HAP-1 (cell line): ENCODE measurements at regions not wholly inside any gene's neighbourhood (a gene's known extent, or its start where the extent isn't known, plus 50 kb on each side); places are given as distances from the start of the nearest gene placed in this dataset.

Experiments used
- DNase-seq, 2 experiments: peaks; one replicate each; pipeline ENCODE4 v3.0.0-alpha.2; 2016 to 2020; ENCODE audit warnings: low spot score in 2 of 2
- H3K27me3 ChIP-seq: fragments of 250-450 bp; sonication (Bioruptor Pico); 2 replicates; pipeline ENCODE4 v1.5.1; 2020; ENCODE audit warnings: low read depth, mild to moderate bottlenecking, moderate library complexity
- H3K36me3 ChIP-seq: fragments of 250-450 bp; sonication (Bioruptor Pico); replicated peaks from 2 replicates; pipeline ENCODE4 v1.5.1; 2020; ENCODE audit warnings: mild to moderate bottlenecking
- H3K4me1 ChIP-seq: fragments of 250-450 bp; sonication (Bioruptor Pico); 2 replicates; pipeline ENCODE4 v1.5.1; 2020; ENCODE audit warnings: mild to moderate bottlenecking
- H3K4me3 ChIP-seq: fragments of 250-450 bp; sonication (Bioruptor Pico); 2 replicates; pipeline ENCODE4 v1.5.1; 2020; ENCODE audit warnings: mild to moderate bottlenecking, moderate library complexity
- H3K9me3 ChIP-seq: fragments of 250-450 bp; sonication (Bioruptor Pico); 2 replicates; pipeline ENCODE4 v1.5.1; 2020; ENCODE audit warnings: mild to moderate bottlenecking, moderate library complexity
- in situ Hi-C: fragments of 300-500 bp; cut with MboI; formaldehyde crosslinking; loops from 3 replicates; pipeline ENCODE4 v1.14.3; 2020; ENCODE audit warnings: low sequenced_read_pairs, inconsistent platforms, mixed read lengths

GRCh38 chr16:54591816-54592246, 305.2 kb upstream of the IRX3 start:
- Histone ChIP-seq H3K36me3 (no peaks in the 10 kb centered on the region), H3K9me3 (no peaks in the 10 kb centered on the region), H3K4me1 (peaks cover 2% of the 10 kb centered on the region; the same call in 1 of the 2 replicates), H3K27me3 (0 out of 2 replicates have a peak, but pooled peaks cover 4% of the 10 kb centered on the region), H3K4me3 (no peak overlapping the region)
- in situ Hi-C loops = no loop called here
- DNase-seq = no peak

- H3K9me3 ChIP-seq = no peaks in the 10 kb centered on the region
- H3K4me3 ChIP-seq = no peak overlapping the region
- peaks cover 2% of the 10 kb centered on the region; the same call in 1 of the 2 replicates for H3K4me1 ChIP-seq
- no peak for DNase-seq
- no peaks in the 10 kb centered on the region for H3K36me3 ChIP-seq
- in situ Hi-C loops = no loop called here
- H3K27me3 ChIP-seq = 0 out of 2 replicates have a peak, but pooled peaks cover 4% of the 10 kb centered on the region
Measured at GRCh38 chr16:54590836-54591235, 304.2 kb upstream of the IRX3 start.

DNA sequence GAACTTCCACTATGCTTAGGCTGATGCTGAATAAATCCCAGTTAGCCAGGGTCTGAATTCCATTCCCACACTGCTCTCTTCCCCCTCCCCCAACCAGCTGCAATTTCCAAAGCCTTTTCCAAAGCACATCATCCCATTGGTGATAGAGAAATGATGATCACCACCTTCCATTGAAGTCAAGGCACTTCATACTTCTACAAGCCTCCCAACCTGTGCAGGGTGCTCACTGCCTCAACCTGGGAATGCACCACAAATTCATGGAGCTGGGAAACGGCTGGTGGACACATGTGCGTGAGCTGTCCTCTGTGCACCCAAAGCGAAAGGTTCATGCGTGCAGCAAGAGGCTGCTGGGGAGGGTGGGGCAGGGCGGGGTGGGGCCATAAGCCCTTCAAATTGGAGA, 302.7 kb upstream of the IRX3 start:
- in situ Hi-C loops = no loop called here
- Histone ChIP-seq H3K27me3 (0 out of 2 replicates have a peak, but pooled peaks cover 4% of the 10 kb centered on the region), H3K9me3 (no peaks in the 10 kb centered on the region), H3K4me1 (peaks cover 2% of the 10 kb centered on the region; the same call in 1 of the 2 replicates), H3K36me3 (no peaks in the 10 kb centered on the region), H3K4me3 (no peak overlapping the region)
- DNase-seq = no peak

DNA sequence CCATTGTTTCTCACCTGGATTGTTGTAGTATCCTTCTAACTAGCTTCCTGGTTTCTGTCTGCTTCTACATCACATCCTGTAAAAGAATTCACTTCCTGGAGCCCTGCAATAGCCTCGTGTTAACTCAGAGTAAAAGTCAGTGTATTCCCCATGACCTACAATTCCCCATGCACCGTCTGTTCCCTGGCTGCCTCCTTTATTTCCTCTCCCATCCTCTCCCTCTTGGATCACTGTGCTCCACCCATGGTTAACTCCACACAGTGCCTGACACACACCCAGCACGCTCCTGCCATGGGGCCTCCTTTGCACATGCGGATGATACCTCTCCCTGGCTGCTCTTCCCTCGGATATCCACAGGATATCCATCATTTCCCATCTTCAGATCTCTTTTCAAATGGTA, 301.4 kb upstream of the IRX3 start:
- no peaks in the 10 kb centered on the region for H3K9me3 ChIP-seq
- no peaks in the 10 kb centered on the region for H3K27me3 ChIP-seq
- DNase-seq = no peak
- H3K4me3 ChIP-seq = no peak overlapping the region
- in situ Hi-C loops = no loop called here
- H3K4me1 ChIP-seq = peaks cover 2% of the 10 kb centered on the region; the same call in 1 of the 2 replicates
- H3K36me3 ChIP-seq = no peaks in the 10 kb centered on the region

- Histone ChIP-seq H3K27me3 (no peaks in the 10 kb centered on the region), H3K36me3 (no peaks in the 10 kb centered on the region), H3K9me3 (no peaks in the 10 kb centered on the region), H3K4me1 (peaks cover 2% of the 10 kb centered on the region; the same call in 1 of the 2 replicates), H3K4me3 (no peak overlapping the region)
- in situ Hi-C loops = no loop called here
- DNase-seq = no peak
Measured at GRCh38 chr16:54587176-54587515, 300.6 kb upstream of the IRX3 start.

DNA sequence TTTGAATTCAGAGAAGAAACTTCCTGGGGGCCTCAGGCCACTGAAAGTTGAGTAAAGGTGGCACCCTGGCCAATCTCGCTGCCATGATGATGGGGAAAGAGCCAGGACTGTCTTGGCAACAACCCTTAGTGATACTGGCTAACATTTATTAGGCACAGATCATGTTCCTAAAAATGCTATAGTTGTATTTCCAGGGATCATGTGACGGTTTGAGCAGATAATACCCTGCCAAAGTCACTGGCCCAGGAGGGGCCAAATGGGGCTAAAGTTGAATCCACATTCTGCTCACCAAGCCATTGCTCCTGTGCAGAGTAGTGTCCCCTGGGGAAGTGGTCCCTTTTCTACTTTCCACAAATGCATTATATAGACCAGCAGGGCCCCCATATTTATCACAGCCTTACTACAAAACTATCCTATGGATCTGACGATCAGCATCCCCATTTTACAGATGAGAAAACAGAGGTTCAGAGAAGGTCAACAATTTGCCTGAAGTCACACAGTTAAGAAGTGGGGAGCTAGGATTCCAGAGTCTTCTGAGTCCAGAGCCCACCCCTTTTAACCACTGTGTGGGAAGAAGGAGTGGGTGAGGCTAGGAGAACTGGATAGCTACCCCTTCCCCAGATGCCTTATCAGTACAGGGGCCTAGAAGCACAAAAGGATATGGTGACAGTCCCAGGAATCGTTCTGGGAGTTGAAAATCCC, 300.0 kb upstream of the IRX3 start:
- no peak for DNase-seq
- Histone ChIP-seq H3K9me3 (no peaks in the 10 kb centered on the region), H3K36me3 (no peaks in the 10 kb centered on the region), H3K4me3 (no peak overlapping the region), H3K4me1 (peaks cover 2% of the 10 kb centered on the region; the same call in 1 of the 2 replicates), H3K27me3 (no peaks in the 10 kb centered on the region)
- in situ Hi-C loops = no loop called here

- Histone ChIP-seq H3K27me3 (no peaks in the 10 kb centered on the region), H3K4me3 (no peak overlapping the region), H3K9me3 (no peaks in the 10 kb centered on the region), H3K4me1 (peaks cover 2% of the 10 kb centered on the region; the same call in 1 of the 2 replicates), H3K36me3 (no peaks in the 10 kb centered on the region)
- no peak for DNase-seq
- in situ Hi-C loops = no loop called here
Measured at GRCh38 chr16:54585998-54586340, 299.4 kb upstream of the IRX3 start.

DNA sequence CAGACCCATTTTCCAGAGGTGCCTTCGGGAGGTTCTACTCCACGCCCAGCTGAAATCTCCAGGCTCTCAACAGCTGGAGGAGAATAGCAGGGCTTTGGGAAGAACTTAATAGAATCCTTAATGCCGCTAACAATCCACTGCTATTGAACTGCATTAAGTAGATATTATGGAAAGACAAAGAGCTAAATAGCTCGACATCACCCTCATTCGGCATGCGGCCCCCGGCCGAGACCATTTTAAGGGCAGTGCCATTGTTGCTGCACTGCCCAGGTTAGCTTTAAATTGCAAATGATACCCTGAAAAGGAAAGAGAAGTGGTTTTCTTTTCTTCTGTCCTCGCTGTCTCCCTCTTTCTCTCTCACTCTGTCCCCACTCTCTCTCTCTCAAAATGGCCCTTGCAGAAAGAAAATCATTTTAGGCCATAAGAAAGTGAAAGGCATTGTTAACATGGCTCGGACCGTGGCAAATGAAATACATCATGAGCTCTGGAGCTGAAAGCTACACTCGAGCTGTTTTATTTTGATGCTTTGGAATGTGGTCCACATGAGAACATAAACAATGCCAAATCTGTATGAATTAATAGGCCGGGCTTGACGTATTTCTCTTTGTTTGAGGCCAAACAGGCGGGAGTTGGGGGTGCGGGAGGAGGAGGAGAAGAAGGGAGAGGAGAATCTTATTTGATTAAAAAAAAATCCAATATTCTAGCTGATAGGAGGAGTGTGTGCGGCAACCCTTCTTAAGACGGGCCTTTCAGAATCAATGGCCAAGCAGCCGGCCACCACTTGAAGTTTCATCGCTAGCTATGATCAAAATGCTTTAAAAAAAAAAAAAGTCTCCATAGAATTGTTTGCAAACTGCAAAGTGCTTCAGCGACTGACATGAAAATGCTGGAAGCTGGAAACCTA, 298.8 kb upstream of the IRX3 start:
- H3K9me3 ChIP-seq = no peaks in the 10 kb centered on the region
- in situ Hi-C loops = no loop called here
- H3K4me3 ChIP-seq = no peak overlapping the region
- no peaks in the 10 kb centered on the region for H3K27me3 ChIP-seq
- DNase-seq = peak in 1 of 2 experiments; percentile 13
- no peaks in the 10 kb centered on the region for H3K36me3 ChIP-seq
- H3K4me1 ChIP-seq = no peaks in the 10 kb centered on the region

DNA sequence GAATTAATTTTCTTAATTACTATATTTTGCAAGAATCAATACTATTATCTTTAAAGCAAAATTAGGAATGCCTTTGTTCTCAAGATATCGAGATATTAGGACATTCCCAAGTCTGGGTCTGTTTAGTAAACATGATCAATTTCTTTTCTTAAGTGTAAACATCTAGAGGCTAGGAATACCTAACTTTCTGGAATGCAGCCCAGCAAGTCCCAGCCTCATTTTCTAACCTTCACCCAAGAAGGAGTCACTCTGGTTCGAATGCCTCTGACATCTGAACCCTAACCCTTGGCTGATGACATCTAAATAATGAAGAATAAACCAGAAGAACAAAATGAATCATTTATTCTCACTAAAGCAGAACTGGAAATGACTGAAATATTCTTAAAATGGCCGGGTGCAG, 297.5 kb upstream of the IRX3 start:
- H3K9me3 ChIP-seq = no peaks in the 10 kb centered on the region
- no peaks in the 10 kb centered on the region for H3K27me3 ChIP-seq
- in situ Hi-C loops = no loop called here
- no peak for DNase-seq
- H3K4me3 ChIP-seq = no peak overlapping the region
- H3K4me1 ChIP-seq = no peaks in the 10 kb centered on the region
- H3K36me3 ChIP-seq = no peaks in the 10 kb centered on the region

GRCh38 chr16:54582631-54583250, 296.2 kb upstream of the IRX3 start:
- Histone ChIP-seq H3K27me3 (no peaks in the 10 kb centered on the region), H3K36me3 (no peaks in the 10 kb centered on the region), H3K4me1 (peaks cover 4% of the 10 kb centered on the region; the same call in 1 of the 2 replicates), H3K9me3 (no peaks in the 10 kb centered on the region), H3K4me3 (no peak overlapping the region)
- in situ Hi-C loops = no loop called here
- no peak for DNase-seq

DNA sequence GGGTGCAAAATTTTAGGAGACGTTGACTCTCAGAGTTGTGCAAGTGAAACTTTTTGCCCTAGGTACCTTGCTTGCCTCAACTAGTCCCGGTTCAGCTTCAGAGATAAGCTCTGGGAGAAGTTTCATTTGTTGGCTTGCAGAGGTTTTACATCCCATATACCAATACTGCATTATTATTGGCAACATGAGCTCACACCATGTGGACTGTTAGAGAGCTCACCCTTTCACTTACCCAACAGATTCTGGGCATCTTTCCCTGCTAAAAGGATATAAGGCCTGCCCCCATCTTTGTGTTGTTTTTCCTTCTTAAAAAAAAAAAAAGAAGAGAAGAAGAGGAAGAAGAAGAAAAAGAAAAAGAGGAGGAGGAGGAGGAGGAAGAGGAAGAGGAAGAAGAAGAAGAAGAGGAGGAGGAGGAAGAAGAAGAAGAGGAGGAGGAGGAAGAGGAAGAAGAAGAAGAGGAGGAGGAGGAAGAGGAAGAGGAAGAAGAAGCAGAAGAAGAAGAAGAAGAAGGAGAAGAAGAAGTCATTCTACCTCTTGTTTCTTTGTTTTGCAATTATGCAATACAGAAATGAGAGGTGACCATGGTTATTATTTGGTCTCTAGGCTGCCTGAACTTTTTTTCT, 292.6 kb upstream of the IRX3 start:
- no peaks in the 10 kb centered on the region for H3K36me3 ChIP-seq
- H3K4me3 ChIP-seq = no peak overlapping the region
- in situ Hi-C loops = no loop called here
- no peaks in the 10 kb centered on the region for H3K27me3 ChIP-seq
- no peak for DNase-seq
- H3K4me1 ChIP-seq = peaks cover 15% of the 10 kb centered on the region
- H3K9me3 ChIP-seq = no peaks in the 10 kb centered on the region

GRCh38 chr16:54577651-54578128, 291.1 kb upstream of the IRX3 start:
- H3K9me3 ChIP-seq = no peaks in the 10 kb centered on the region
- in situ Hi-C loops = no loop called here
- H3K36me3 ChIP-seq = no peaks in the 10 kb centered on the region
- H3K4me1 ChIP-seq = peaks cover 15% of the 10 kb centered on the region
- H3K4me3 ChIP-seq = no peak overlapping the region
- DNase-seq = peak; percentile 28 to 56
- no peaks in the 10 kb centered on the region for H3K27me3 ChIP-seq

DNA sequence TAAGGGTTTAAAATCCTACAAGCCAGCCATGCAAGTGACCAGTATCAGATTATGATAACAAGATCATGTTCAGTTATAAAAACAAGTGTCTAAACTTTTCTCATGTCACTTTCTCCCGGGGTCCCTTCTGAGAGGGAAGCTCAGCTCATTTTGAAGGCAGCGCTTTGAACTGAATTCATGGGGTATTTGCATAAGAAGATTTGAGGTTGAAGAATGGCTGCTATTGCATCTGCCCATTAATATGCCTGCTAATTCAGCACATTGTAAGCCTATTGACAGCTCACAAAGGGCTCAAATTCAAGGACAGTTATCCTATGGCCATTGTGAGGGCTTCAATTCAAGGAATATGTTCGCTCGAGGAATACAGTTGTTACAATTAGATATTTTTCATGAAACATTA, 290.2 kb upstream of the IRX3 start:
- peak; percentile 61 to 94 for DNase-seq
- no peaks in the 10 kb centered on the region for H3K27me3 ChIP-seq
- H3K9me3 ChIP-seq = no peaks in the 10 kb centered on the region
- no peak overlapping the region for H3K4me3 ChIP-seq
- in situ Hi-C loops = no loop called here
- no peaks in the 10 kb centered on the region for H3K36me3 ChIP-seq
- peaks cover 15% of the 10 kb centered on the region for H3K4me1 ChIP-seq
